Stimulated activated CD4-positive, alpha-beta T cell treated with anti-CD3 and anti-CD28 coated beads, Interleukin-4, amount 100 ng/mL, for 24 hours (primary cell): ENCODE measurements at regions not wholly inside any gene's neighbourhood (a gene's known extent, or its start where the extent isn't known, plus 50 kb on each side); places are given as distances from the start of the nearest gene placed in this dataset.

ENCODE experiments used
- DNase-seq: peaks from one replicate; pipeline ENCODE4 v3.0.0-alpha.2; 2020

GRCh38 chr4:67106861-67107460 is 438.3 kb downstream of the CENPC start:
- no peak for DNase-seq

- no peak for DNase-seq
Measured at GRCh38 chr4:67104145-67104544, 441.2 kb downstream of the CENPC start.

GRCh38 chr4:67103001-67103747 is 442.1 kb downstream of the CENPC start:
- DNase-seq: no peak

DNA sequence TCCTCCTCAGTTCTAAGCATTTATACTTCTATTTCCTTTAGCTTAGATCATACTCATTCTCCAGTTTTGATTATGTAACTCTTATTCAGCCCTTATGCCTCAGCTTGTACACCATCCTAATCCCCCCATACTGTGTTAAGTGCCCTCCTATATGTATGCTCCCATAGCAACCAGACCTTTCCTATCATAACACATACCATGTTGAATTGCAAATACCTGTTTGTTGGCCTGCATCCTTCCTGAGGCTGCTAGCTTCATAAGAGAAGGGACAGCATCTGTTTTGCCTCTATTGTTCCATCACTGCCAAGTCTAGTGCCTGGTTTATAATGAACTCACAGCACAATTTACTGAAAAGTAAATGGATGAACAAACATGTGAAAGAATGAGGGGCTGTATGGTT is 443.7 kb downstream of the CENPC start:
- DNase-seq: no peak

GRCh38 chr4:67092351-67092750 is 453.0 kb downstream of the CENPC start:
- no peak for DNase-seq

- no peak for DNase-seq
Measured at GRCh38 chr4:67091673-67092072, 453.6 kb downstream of the CENPC start.

DNA sequence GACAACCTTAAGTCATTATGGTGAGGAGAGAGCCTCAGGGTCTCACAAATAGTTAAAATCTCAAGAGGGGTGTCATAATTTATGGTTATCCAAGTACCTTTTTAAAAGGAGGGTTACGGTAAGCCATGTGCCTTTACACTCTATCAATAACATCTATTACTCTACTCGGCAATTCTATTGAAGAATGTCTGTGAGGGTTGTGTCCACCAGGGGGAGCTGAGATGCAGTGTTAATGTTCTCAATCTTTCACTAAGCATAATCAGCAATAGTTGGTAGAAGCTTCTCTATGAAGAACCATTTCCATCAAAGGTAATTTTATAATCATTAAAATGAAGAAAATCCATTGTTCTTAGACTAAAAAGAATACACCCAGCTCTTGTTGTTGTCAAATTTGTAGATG is 457.4 kb downstream of the CENPC start:
- DNase-seq: peak; percentile 46

DNA sequence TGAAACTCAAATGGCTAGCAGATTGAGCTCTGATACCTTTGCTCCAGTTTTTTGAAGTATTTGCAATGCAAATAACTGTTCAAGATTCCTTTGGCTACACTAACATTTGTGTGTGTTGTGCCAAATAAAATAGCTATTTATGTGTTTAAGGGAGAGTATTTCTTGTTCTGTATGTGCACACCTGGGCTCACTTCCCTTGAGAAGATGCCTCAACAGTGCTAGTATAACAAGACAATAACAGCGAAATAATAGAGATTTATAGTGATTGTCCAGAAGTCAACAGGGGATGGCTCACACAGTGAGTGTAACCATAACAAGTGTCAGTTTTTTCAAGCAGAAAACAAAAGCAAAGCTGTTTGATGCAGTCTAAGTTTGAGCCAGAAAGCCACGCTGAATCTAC is 460.5 kb downstream of the CENPC start:
- no peak for DNase-seq

- no peak for DNase-seq
Measured at GRCh38 chr4:67083496-67083895, 461.8 kb downstream of the CENPC start.

DNA sequence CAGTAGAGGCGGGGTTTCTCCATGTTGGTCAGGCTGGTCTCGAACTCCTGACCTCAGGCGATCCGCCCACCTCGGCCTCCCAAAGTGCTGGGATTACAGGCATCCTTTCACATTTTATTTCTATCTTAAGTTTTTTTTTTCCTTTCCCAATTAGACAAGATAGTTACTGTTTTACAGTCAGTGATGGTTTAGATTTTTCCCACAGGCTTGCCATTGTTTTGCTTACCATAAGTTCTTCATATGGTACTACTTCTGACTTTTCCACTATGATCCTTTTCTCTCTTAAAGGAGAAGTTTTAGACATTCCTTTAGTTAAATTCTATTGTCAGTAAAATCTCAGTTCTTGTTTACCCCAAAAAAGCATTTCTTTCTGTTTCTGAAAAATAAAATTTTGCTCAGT is 462.6 kb downstream of the CENPC start:
- no peak for DNase-seq

- no peak for DNase-seq
Measured at GRCh38 chr4:67080046-67080557, 465.2 kb downstream of the CENPC start.

- DNase-seq: no peak
Measured at GRCh38 chr4:67071641-67072040, 473.7 kb downstream of the CENPC start.

DNA sequence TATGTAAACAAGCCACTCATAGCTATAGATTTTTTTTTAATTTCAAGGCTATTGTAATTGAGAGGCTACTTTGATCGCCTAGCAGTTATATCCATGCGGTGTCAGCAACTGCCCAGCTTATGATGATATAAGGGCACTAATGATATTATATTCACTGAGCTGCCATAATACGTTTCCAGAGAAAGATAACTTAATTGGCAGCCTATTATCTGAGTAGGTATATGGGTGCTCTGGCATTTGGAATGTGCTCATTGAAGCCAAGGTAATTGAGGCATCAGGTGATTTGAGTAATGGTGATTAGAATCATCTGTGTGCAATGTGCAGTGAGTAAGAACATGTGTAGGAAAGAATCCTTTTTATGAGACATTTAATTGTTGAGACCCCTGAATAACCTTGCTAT is 490.0 kb downstream of the CENPC start:
- no peak for DNase-seq

DNA sequence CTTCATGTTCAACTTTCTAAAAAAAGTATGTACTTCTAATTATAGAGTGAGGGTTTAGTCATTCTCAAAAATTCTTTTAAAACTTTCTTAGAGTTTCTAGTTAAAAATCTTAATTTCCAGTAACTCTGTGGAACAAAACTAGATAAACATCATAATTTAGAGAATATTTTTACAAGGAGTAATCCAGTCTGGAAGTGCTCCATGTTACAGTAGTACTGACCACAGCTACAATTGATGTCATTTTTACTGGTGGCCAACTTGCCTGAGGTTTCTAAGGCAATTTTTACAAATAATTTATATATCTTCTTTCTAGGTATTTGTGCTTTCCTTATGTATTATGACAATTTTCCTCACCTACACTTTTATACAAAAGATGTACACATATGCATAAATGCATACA is 490.4 kb downstream of the CENPC start:
- DNase-seq: no peak

- no peak for DNase-seq
Measured at GRCh38 chr4:67052814-67053675, 492.3 kb downstream of the CENPC start.

GRCh38 chr4:67051000-67051789 is 494.1 kb downstream of the CENPC start:
- DNase-seq: no peak

GRCh38 chr4:67049446-67049845 is 495.9 kb downstream of the CENPC start:
- DNase-seq: no peak

DNA sequence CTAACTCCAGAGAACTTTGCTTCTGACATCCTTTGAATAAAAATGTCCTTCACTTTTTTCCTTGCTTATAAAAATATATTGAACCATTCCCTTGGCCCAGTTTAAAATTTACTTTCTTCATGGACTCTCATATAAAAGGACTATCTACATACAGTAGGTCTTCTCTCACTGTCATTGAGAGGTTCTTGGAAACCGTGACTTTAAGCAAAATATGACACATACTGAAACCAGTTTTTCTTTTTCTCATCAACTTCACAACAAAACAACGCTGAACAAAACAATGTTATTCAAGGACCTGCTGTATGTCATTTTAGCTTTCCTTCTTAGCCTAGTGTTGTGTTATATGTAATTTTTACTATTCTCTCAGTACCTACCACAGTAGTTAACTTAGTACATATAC is 496.8 kb downstream of the CENPC start:
- DNase-seq: no peak

DNA sequence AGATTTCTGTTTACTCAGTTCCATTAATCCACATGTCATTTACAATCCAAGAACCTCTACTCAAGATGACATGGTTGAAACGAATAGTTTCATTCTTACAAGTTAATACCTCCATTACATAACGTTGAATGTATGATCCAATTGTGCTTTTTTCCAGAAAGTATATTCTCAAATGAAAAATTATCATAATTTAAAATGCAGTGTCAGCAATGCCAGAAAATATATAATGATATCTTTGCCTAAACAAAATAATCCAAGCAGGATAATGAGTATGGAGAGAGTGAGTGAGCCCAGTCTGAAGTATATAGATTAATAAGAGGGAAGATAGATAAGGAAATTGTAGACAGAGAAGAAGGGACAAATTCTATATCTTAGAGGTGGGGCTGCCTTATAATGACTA is 505.0 kb downstream of the CENPC start:
- DNase-seq: no peak

GRCh38 chr4:67038228-67038566 is 507.1 kb downstream of the CENPC start:
- no peak for DNase-seq

DNA sequence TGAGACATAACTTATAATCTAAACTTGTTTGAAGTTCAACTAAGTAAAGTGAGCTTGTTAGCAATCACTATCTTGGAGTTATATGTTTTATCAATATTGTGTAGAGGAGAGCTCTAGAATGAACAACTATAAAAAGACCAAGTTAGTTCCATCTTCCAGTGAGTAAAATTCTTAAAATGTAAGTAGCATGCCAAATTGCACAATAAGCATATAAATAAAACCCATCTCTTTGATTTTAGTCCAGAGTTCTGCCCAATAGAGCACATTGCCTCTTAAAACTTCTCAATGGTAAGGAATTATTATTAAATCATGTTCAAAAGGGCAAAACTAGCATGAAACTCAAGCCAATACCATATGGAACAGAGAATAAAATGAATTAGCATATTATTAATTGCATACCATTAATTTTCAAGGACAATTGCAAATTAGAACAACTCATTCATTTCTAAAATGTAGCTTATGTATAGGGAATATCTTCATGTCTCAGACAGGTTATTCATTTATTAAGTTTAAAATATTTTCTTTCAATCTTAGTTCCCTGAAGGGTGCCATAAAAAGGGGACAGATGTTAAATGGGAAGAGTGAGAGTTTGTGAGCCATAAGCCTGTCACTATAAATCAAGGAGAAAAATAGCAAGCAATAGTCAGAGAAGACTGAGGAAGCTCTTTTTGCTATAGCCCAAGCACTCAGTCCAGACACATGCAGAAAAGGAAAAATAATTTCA is 507.6 kb downstream of the CENPC start:
- DNase-seq: no peak

DNA sequence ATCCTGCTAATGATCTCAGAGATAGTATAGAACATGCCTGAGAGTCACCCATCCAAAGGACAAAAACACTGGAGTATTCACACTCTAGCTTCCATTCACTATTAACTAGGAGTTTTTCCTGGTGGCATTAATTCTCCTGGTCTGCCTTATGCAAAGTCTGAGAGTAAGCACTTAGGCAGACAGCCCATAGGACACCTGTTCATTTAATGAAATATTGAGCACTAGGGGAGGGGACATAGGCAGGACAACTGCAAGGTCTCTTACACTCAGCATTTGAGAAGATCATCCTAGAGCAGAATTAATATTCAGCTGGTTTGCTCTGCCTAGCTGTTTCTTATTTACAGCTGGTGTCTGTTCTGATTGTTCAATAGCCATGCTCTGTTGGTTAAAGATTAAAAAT is 508.5 kb downstream of the CENPC start:
- no peak for DNase-seq
